Keratinocyte (primary cell): ENCODE measurements at regions not wholly inside any gene's neighbourhood (a gene's known extent, or its start where the extent isn't known, plus 50 kb on each side); places are given as distances from the start of the nearest gene placed in this dataset.

ENCODE experiments used
- DNase-seq: peaks from one replicate; pipeline ENCODE4 v3.0.0-alpha.2; 2011; ENCODE audit warnings: low read depth, missing footprints, low spot score
- FAIRE-seq: peaks from 2 replicates; lab custom pipeline; 2011; peaks lifted over from hg19 to GRCh38; lab: Jason Lieb, UNC
- H2AFZ ChIP-seq: 2 replicates; pipeline ENCODE4 v1.6.0; 2012; ENCODE audit warnings: low read length, control low read depth, inconsistent platforms; ENCODE audit not compliant: control insufficient read depth
- H3K27ac ChIP-seq: 2 replicates; pipeline ENCODE4 v1.5.1; 2011; ENCODE audit warnings: low read length; ENCODE audit not compliant: control insufficient read depth, insufficient read depth
- H3K27me3 ChIP-seq: 3 replicates; pipeline ENCODE4 v1.6.0; 2011; ENCODE audit warnings: low read length; ENCODE audit not compliant: control insufficient read depth, insufficient read depth; ENCODE audit errors: extremely low read depth
- H3K36me3 ChIP-seq, 2 experiments: 2 replicates in 1 of 2; 3 replicates in 1 of 2; pipeline ENCODE4 v1.5.1; 2011; ENCODE audit warnings: low read length in 2 of 2, mild to moderate bottlenecking in 1 of 2; ENCODE audit not compliant: control insufficient read depth in 2 of 2, insufficient read depth in 2 of 2; ENCODE audit errors: extremely low read depth in 1 of 2
- H3K4me1 ChIP-seq: 3 replicates; pipeline ENCODE4 v1.5.1; 2011; ENCODE audit warnings: low read length; ENCODE audit not compliant: control insufficient read depth, insufficient read depth; ENCODE audit errors: extremely low read depth
- H3K4me2 ChIP-seq: 3 replicates; pipeline ENCODE4 v1.6.0; 2011; ENCODE audit warnings: low read depth, low read length; ENCODE audit not compliant: control insufficient read depth, insufficient read depth; ENCODE audit errors: extremely low read depth
- H3K4me3 ChIP-seq, 3 experiments: fragments of 200-600 bp in 1 of 3; sonication (generic) in 1 of 3; 2 replicates in 2 of 3; 3 replicates in 1 of 3; pipeline ENCODE4 v1.5.1; 2011 to 2016; ENCODE audit warnings: low read length in 3 of 3, mild to moderate bottlenecking in 3 of 3, control low read depth in 2 of 3, inconsistent platforms in 1 of 3, low read depth in 1 of 3, mixed read lengths in 1 of 3, mixed run types in 1 of 3, moderate library complexity in 1 of 3; ENCODE audit not compliant: control insufficient read depth in 2 of 3, insufficient read depth in 2 of 3; ENCODE audit errors: extremely low read depth in 1 of 3
- H3K79me2 ChIP-seq: 2 replicates; pipeline ENCODE4 v1.6.0; 2012; ENCODE audit warnings: low read length; ENCODE audit not compliant: control insufficient read depth, insufficient read depth
- H3K9ac ChIP-seq: 3 replicates; pipeline ENCODE4 v1.6.0; 2011; ENCODE audit warnings: low read length; ENCODE audit not compliant: control insufficient read depth, insufficient read depth; ENCODE audit errors: extremely low read depth
- H3K9me1 ChIP-seq: 3 replicates; pipeline ENCODE4 v1.6.0; 2011; ENCODE audit warnings: low read length; ENCODE audit not compliant: control insufficient read depth, insufficient read depth; ENCODE audit errors: extremely low read depth
- H3K9me3 ChIP-seq: 2 replicates; pipeline ENCODE4 v1.5.1; 2012; ENCODE audit warnings: low read depth, low read length; ENCODE audit not compliant: control insufficient read depth
- H4K20me1 ChIP-seq: 3 replicates; pipeline ENCODE4 v1.6.0; 2011; ENCODE audit warnings: low read length; ENCODE audit not compliant: control insufficient read depth, insufficient read depth; ENCODE audit errors: extremely low read depth
- EZH2 ChIP-seq: IDR thresholded peaks from one replicate; pipeline ENCODE4 v1.6.1; 2012; ENCODE audit warnings: inconsistent platforms, mild to moderate bottlenecking, low read length, moderate library complexity
- dilution Hi-C: fragments of 300-500 bp; cut with MboI; formaldehyde crosslinking; loops from one replicate; pipeline ENCODE4 v1.7.0; 2020; ENCODE audit warnings: low sequenced_read_pairs; ENCODE audit not compliant: extremely low pct_ligation_motif_present
- TF ChIP-seq, protein P1 (sequence below), 3 experiments: IDR thresholded peaks in 1 of 3; conservative IDR thresholded peaks in 1 of 3; optimal IDR thresholded peaks in 1 of 3; 2 replicates in 2 of 3; 3 replicates in 1 of 3; pipeline versions ENCODE3 to v1.5.1; 2011; ENCODE audit warnings: low read length in 3 of 3, mild to moderate bottlenecking in 3 of 3, moderate library complexity in 2 of 3, control low read depth in 1 of 3, inconsistent platforms in 1 of 3; ENCODE audit not compliant: insufficient read depth in 2 of 3; ENCODE audit errors: extremely low read depth in 1 of 3

GRCh38 chr14:71600309-71600708 is 331.9 kb upstream of the RGS6 start:
- Histone ChIP-seq H3K27ac (no peak overlapping the region), H3K27me3 (no peaks in the 10 kb centered on the region), H4K20me1 (no peaks in the 10 kb centered on the region), H3K9ac (no peak overlapping the region), H2AFZ (no peak overlapping the region), H3K36me3 (no peaks in the 10 kb centered on the region), H3K9me3 (no peaks in the 10 kb centered on the region), H3K79me2 (peaks cover 16% of the 10 kb centered on the region), H3K4me3 (no peak overlapping the region), H3K4me2 (no peak overlapping the region), H3K9me1 (no peaks in the 10 kb centered on the region), H3K4me1 (peaks cover 11% of the 10 kb centered on the region)
- DNase-seq (no peak), FAIRE-seq (no peak)
- dilution Hi-C loops = no loop called here
- TF ChIP-seq, protein P1, sequence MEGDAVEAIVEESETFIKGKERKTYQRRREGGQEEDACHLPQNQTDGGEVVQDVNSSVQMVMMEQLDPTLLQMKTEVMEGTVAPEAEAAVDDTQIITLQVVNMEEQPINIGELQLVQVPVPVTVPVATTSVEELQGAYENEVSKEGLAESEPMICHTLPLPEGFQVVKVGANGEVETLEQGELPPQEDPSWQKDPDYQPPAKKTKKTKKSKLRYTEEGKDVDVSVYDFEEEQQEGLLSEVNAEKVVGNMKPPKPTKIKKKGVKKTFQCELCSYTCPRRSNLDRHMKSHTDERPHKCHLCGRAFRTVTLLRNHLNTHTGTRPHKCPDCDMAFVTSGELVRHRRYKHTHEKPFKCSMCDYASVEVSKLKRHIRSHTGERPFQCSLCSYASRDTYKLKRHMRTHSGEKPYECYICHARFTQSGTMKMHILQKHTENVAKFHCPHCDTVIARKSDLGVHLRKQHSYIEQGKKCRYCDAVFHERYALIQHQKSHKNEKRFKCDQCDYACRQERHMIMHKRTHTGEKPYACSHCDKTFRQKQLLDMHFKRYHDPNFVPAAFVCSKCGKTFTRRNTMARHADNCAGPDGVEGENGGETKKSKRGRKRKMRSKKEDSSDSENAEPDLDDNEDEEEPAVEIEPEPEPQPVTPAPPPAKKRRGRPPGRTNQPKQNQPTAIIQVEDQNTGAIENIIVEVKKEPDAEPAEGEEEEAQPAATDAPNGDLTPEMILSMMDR (optimal IDR thresholded peaks at IDR 0.05 in 1 of 3, IDR thresholded peaks at IDR 0.05 in 1 of 3, conservative IDR thresholded peaks at IDR 0.05 in 1 of 3; ENCODE audit: extremely low read depth in 1 of 3, insufficient read depth in 2 of 3, low read length in 3 of 3) = no peak
- TF ChIP-seq EZH2 = no peak

- H3K27me3 ChIP-seq = no peaks in the 10 kb centered on the region
- H3K9ac ChIP-seq = no peak overlapping the region
- no peak for DNase-seq
- no peaks in the 10 kb centered on the region for H3K36me3 ChIP-seq
- H2AFZ ChIP-seq = no peak overlapping the region
- H3K79me2 ChIP-seq = peaks cover 23% of the 10 kb centered on the region
- H3K4me3 ChIP-seq = no peak overlapping the region
- no peak overlapping the region for H3K27ac ChIP-seq
- dilution Hi-C loops = no loop called here
- FAIRE-seq = no peak
- H3K4me2 ChIP-seq = no peak overlapping the region
- no peaks in the 10 kb centered on the region for H4K20me1 ChIP-seq
- H3K4me1 ChIP-seq = peaks cover 6% of the 10 kb centered on the region
- no peaks in the 10 kb centered on the region for H3K9me1 ChIP-seq
- H3K9me3 ChIP-seq = no peaks in the 10 kb centered on the region
- TF ChIP-seq, protein P1 (optimal IDR thresholded peaks at IDR 0.05 in 1 of 3, IDR thresholded peaks at IDR 0.05 in 1 of 3, conservative IDR thresholded peaks at IDR 0.05 in 1 of 3; ENCODE audit: extremely low read depth in 1 of 3, insufficient read depth in 2 of 3, low read length in 3 of 3) = no peak
- no peak for TF ChIP-seq EZH2
These were observed 329.7 kb upstream of the RGS6 start for GRCh38 chr14:71602524-71602923.
